GM21390 (cell line): ENCODE measurements at regions not wholly inside any gene's neighbourhood (a gene's known extent, or its start where the extent isn't known, plus 50 kb on each side); places are given as distances from the start of the nearest gene placed in this dataset.
"Not testable (repeated sequence)": the region's sequence is repeated elsewhere in the genome, so short reads cannot be mapped to it uniquely, and the experiment has no call there.

ENCODE experiments used
- ATAC-seq: cut with Tn5 transposase; IDR thresholded peaks from one replicate; pipeline ENCODE4 v1.9.1; 2021; ENCODE audit not compliant: unreplicated experiment

- no peak for ATAC-seq
Measured at GRCh38 chr2:220704810-220705209, 867.3 kb downstream of the EPHA4 start.

GRCh38 chr2:220705678-220706077, 866.4 kb downstream of the EPHA4 start:
- ATAC-seq: no peak

GRCh38 chr2:220707261-220707660, 864.8 kb downstream of the EPHA4 start:
- no peak for ATAC-seq

- no peak for ATAC-seq
Measured at GRCh38 chr2:220708366-220708765, 863.7 kb downstream of the EPHA4 start.

GRCh38 chr2:220717283-220717682, 854.8 kb downstream of the EPHA4 start:
- ATAC-seq: no peak

- ATAC-seq: no peak
Measured at GRCh38 chr2:220736778-220737177, 835.3 kb downstream of the EPHA4 start.

GRCh38 chr2:220743203-220743602, 828.9 kb downstream of the EPHA4 start:
- no peak for ATAC-seq

GRCh38 chr2:220744861-220745260, 827.2 kb downstream of the EPHA4 start:
- ATAC-seq: no peak

- no peak for ATAC-seq
Measured at GRCh38 chr2:220745682-220746081, 826.4 kb downstream of the EPHA4 start.

GRCh38 chr2:220747736-220748135, 824.4 kb downstream of the EPHA4 start:
- ATAC-seq: no peak

GRCh38 chr2:220748875-220749479, 823.1 kb downstream of the EPHA4 start:
- ATAC-seq: no peak

- ATAC-seq: no peak
Measured at GRCh38 chr2:220753486-220753885, 818.6 kb downstream of the EPHA4 start.

GRCh38 chr2:220756653-220757052, 815.5 kb downstream of the EPHA4 start:
- ATAC-seq: no peak

GRCh38 chr2:220758376-220758775, 813.7 kb downstream of the EPHA4 start:
- not testable (repeated sequence) for ATAC-seq

GRCh38 chr2:220764171-220764570, 807.9 kb downstream of the EPHA4 start:
- ATAC-seq: no peak

- no peak for ATAC-seq
Measured at GRCh38 chr2:220767591-220768255, 804.4 kb downstream of the EPHA4 start.

- no peak for ATAC-seq
Measured at GRCh38 chr2:220775856-220776488, 796.1 kb downstream of the EPHA4 start.

- ATAC-seq: not testable (repeated sequence)
Measured at GRCh38 chr2:220779076-220779475, 793.0 kb downstream of the EPHA4 start.

GRCh38 chr2:220779511-220779910, 792.6 kb downstream of the EPHA4 start:
- no peak for ATAC-seq

- no peak for ATAC-seq
Measured at GRCh38 chr2:220779931-220780330, 792.2 kb downstream of the EPHA4 start.

GRCh38 chr2:220781622-220782241, 790.4 kb downstream of the EPHA4 start:
- ATAC-seq: no peak

- no peak for ATAC-seq
Measured at GRCh38 chr2:220782609-220783113, 789.4 kb downstream of the EPHA4 start.
